ENCODE measurements at regions not wholly inside any gene's neighbourhood (a gene's known extent, or its start where the extent isn't known, plus 50 kb on each side); places are given as distances from the start of the nearest gene placed in this dataset.
"Not testable (repeated sequence)": the region's sequence is repeated elsewhere in the genome, so short reads cannot be mapped to it uniquely, and the experiment has no call there.

GRCh38 chr4:142897518-142897917 is 51.4 kb upstream of the INPP4B start:
- not testable (repeated sequence) for H3K27ac ChIP-seq, H3K4me3 ChIP-seq

- no peak overlapping the region for H3K4me3 ChIP-seq
- no peak overlapping the region for H3K27ac ChIP-seq
Observed at GRCh38 chr4:142900622-142901021, 54.5 kb upstream of the INPP4B start.

GRCh38 chr4:142901166-142901662 is 55.1 kb upstream of the INPP4B start:
- Histone ChIP-seq H3K27ac (no peak overlapping the region), H3K4me3 (no peak overlapping the region)

- not testable (repeated sequence) for H3K27ac ChIP-seq, H3K4me3 ChIP-seq
Observed at GRCh38 chr4:142903617-142904016, 57.5 kb upstream of the INPP4B start.

GRCh38 chr4:142909908-142910307 is 63.8 kb upstream of the INPP4B start:
- Histone ChIP-seq H3K27ac (no peak overlapping the region), H3K4me3 (no peak overlapping the region)

- H3K27ac ChIP-seq, result no peak overlapping the region
Observed at GRCh38 chr4:142913034-142913433, 66.9 kb upstream of the INPP4B start.

GRCh38 chr4:142913461-142914030 is 67.4 kb upstream of the INPP4B start:
- H3K27ac ChIP-seq, result no peak overlapping the region

More at GRCh38 chr4:142913034-142913433, 66.9 kb upstream of the INPP4B start:
- no peak overlapping the region for H3K4me3 ChIP-seq

GRCh38 chr4:142917678-142918077 is 71.6 kb upstream of the INPP4B start:
- H3K4me3 ChIP-seq, result no peak overlapping the region
- H3K27ac ChIP-seq, result no peak overlapping the region

More at GRCh38 chr4:142913461-142914030, 67.4 kb upstream of the INPP4B start:
- H3K4me3 ChIP-seq, result no peak overlapping the region

- Histone ChIP-seq H3K4me3 (no peak overlapping the region), H3K27ac (no peak overlapping the region)
Observed at GRCh38 chr4:142922720-142923119, 76.6 kb upstream of the INPP4B start.

- Histone ChIP-seq H3K4me3 (no peak overlapping the region), H3K27ac (no peak overlapping the region)
Observed at GRCh38 chr4:142923619-142924018, 77.5 kb upstream of the INPP4B start.

- Histone ChIP-seq H3K27ac (no peak overlapping the region), H3K4me3 (no peak overlapping the region)
Observed at GRCh38 chr4:142925161-142925560, 79.1 kb upstream of the INPP4B start.

- Histone ChIP-seq H3K4me3 (no peak overlapping the region), H3K27ac (no peak overlapping the region)
Observed at GRCh38 chr4:142927721-142928120, 81.6 kb upstream of the INPP4B start.

GRCh38 chr4:142929526-142929925 is 83.4 kb upstream of the INPP4B start:
- no peak overlapping the region for H3K27ac ChIP-seq
- no peak overlapping the region for H3K4me3 ChIP-seq

- no peak overlapping the region for H3K27ac ChIP-seq
- H3K4me3 ChIP-seq, result no peak overlapping the region
Observed at GRCh38 chr4:142933207-142933606, 87.1 kb upstream of the INPP4B start.

- no peak overlapping the region for H3K4me3 ChIP-seq
- no peak overlapping the region for H3K27ac ChIP-seq
Observed at GRCh38 chr4:142940425-142941330, 94.6 kb upstream of the INPP4B start.

- Histone ChIP-seq H3K27ac (no peak overlapping the region), H3K4me3 (no peak overlapping the region)
Observed at GRCh38 chr4:142944565-142944964, 98.5 kb upstream of the INPP4B start.

GRCh38 chr4:142952821-142953580 is 106.9 kb upstream of the INPP4B start:
- Histone ChIP-seq H3K4me3 (no peak overlapping the region), H3K27ac (no peak overlapping the region)

- H3K4me3 ChIP-seq, result no peak overlapping the region
- H3K27ac ChIP-seq, result no peak overlapping the region
Observed at GRCh38 chr4:142954415-142954814, 108.3 kb upstream of the INPP4B start.

- Histone ChIP-seq H3K4me3 (no peak overlapping the region), H3K27ac (no peak overlapping the region)
Observed at GRCh38 chr4:142955501-142955900, 109.4 kb upstream of the INPP4B start.

- no peak overlapping the region for H3K27ac ChIP-seq
Observed at GRCh38 chr4:142959173-142959572, 113.1 kb upstream of the INPP4B start.

More at GRCh38 chr4:142959173-142959572, 113.1 kb upstream of the INPP4B start:
- H3K4me3 ChIP-seq, result no peak overlapping the region
